Loucy (cell line): ENCODE measurements at regions not wholly inside any gene's neighbourhood (a gene's known extent, or its start where the extent isn't known, plus 50 kb on each side); places are given as distances from the start of the nearest gene placed in this dataset.

ENCODE experiments used
- CTCF ChIP-seq: fragments of 200-600 bp; sonication (generic); conservative IDR thresholded peaks from 2 replicates; pipeline ENCODE4 v1.5.1; 2014; ENCODE audit warnings: mild to moderate bottlenecking, antibody characterized with exemption, low read length
- EZH2phosphoT487 ChIP-seq: fragments of 200-600 bp; IDR thresholded peaks from 2 replicates; pipeline ENCODE4 v1.6.1; 2018; ENCODE audit warnings: antibody characterized with exemption, mild to moderate bottlenecking, moderate library complexity, borderline replicate concordance

GRCh38 chr11:130550984-130551383, 102.5 kb downstream of the ADAMTS15 start:
- TF ChIP-seq CTCF, result no peak
- no peak for TF ChIP-seq EZH2phosphoT487
